ENCODE measurements at regions not wholly inside any gene's neighbourhood (a gene's known extent, or its start where the extent isn't known, plus 50 kb on each side); places are given as distances from the start of the nearest gene placed in this dataset.

DNA sequence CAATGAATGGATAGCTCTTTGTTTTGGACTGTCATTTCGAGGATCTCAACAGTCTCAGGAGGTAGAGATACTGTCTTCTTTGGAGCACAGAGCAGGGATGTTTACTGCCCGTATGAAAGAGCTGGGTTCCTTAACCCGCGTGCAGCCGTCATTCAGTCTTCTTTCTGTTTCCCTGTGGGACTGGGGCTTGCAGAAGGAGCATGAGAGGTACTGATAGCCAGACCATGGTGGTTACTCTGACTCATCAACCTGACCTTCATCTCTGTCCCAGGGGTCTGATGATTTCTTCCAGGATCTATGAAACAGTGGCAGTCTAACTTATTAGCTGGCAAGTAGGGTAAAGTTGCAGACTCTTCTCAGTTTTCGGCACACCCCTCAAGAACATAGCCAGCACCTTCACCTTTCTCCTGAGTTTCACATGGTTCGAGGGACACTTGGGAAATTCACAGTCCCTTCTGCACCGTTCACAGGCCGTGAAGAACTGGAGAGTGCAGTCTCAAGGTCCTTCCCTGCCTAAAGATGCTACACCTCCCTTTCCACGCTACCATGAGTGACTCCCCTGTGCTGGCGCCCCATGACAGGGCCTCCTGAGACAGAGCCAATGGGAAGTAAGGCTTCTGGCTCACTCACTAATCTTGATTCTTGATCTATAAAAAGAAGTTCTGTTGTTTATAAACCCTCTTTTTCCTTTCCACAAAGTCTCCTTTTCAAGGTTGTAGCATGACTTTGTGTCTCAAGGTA is 226.2 kb downstream of the MC4R start:
- DNase-seq (ENCODE audit: extremely low read depth in 1 of 2, low read depth in 1 of 2): no peak

- DNase-seq (ENCODE audit: extremely low read depth in 1 of 2, low read depth in 1 of 2): no peak
Observed at GRCh38 chr18:60145776-60146175, 226.8 kb downstream of the MC4R start.

DNA sequence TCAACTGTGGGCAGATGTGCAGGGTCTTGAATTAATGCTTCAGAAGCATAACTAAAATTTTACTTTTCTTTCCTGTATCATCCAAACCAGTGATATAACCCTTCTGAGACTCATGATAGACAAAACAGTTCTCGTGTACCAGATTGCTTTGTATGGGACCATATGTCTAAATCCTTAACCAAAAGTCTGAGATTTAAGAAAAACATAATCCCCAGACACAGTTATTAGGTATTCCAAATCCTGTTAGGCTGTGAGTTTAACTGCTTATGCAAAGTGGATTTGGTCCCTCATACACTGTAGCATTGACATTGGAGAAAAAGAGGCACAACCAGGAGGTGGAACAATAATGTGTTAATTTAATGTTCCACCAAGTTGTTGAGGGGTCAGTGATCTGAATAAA is 235.0 kb downstream of the PMAIP1 start:
- DNase-seq (ENCODE audit: extremely low read depth in 1 of 2, low read depth in 1 of 2): no peak

- no peak for DNase-seq (ENCODE audit: extremely low read depth in 1 of 2, low read depth in 1 of 2)
Observed at GRCh38 chr18:60130284-60130683, 230.5 kb downstream of the PMAIP1 start.

- no peak for DNase-seq (ENCODE audit: extremely low read depth in 1 of 2, low read depth in 1 of 2)
Observed at GRCh38 chr18:60123031-60123430, 223.2 kb downstream of the PMAIP1 start.

- DNase-seq (ENCODE audit: extremely low read depth in 1 of 2, low read depth in 1 of 2): no peak
Observed at GRCh38 chr18:60122339-60122738, 222.5 kb downstream of the PMAIP1 start.

- no peak for DNase-seq (ENCODE audit: extremely low read depth in 1 of 2, low read depth in 1 of 2)
Observed at GRCh38 chr18:60120231-60120750, 220.5 kb downstream of the PMAIP1 start.

- DNase-seq (ENCODE audit: extremely low read depth in 1 of 2, low read depth in 1 of 2): no peak
Observed at GRCh38 chr18:60117321-60117720, 217.5 kb downstream of the PMAIP1 start.

DNA sequence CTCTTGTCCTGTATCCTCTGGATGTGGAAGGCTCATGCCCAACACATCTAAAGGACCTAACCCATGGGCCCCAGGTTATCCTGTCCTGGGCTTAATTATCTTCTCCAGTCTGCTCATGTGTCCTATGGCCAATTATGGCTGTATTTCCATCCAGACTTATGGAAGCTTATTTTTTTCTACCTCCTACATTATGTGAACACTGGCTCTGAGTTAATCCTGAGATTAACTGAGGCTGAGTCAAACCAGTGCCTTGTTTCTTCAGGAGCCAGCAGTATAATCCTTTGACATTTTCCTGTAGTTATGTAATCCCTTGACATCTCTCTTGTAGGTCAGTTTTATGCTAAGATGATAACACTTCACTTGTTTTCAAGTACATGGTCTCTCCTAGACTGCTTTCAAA is 213.6 kb downstream of the PMAIP1 start:
- no peak for DNase-seq (ENCODE audit: extremely low read depth in 1 of 2, low read depth in 1 of 2)

DNA sequence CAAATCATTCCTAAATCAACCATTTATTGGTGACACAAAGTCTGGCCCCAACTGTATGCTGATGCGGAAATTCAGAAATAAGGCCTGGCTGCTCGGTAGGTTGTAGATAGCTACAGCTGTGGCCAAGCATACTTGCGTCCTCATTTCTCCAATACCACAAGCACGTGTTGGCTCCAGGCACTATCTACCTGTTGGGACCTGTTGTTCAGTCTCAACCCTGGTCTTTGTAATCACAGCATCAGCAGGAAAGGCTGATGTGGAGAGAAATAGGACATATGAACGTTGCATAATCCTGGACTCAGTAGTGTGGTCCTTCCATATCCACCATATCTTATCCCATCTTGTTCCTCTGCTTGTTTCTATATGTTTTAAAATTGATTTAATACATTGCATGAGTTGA is 212.6 kb downstream of the PMAIP1 start:
- DNase-seq (ENCODE audit: extremely low read depth in 1 of 2, low read depth in 1 of 2): no peak

DNA sequence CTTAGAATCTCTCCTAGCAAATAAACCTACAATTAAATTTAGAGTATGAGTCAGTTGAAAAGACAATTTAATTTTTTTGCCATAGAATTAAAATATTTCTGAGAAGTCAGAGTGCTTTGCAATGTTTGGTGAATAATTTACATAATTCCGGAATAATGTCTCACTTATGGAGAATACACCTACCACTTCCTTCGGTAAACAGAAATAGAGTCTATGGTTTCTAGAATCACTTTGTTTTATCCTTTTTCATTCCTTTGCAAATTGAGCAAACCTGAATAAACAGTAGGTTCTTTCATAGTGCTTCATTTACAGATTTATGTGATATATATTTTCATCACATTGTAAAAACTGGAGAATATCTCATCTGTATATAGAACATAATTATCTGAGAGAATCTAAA is 211.7 kb downstream of the PMAIP1 start:
- no peak for DNase-seq (ENCODE audit: extremely low read depth in 1 of 2, low read depth in 1 of 2)

GRCh38 chr18:60110836-60111235 is 211.0 kb downstream of the PMAIP1 start:
- no peak for DNase-seq (ENCODE audit: extremely low read depth in 1 of 2, low read depth in 1 of 2)

DNA sequence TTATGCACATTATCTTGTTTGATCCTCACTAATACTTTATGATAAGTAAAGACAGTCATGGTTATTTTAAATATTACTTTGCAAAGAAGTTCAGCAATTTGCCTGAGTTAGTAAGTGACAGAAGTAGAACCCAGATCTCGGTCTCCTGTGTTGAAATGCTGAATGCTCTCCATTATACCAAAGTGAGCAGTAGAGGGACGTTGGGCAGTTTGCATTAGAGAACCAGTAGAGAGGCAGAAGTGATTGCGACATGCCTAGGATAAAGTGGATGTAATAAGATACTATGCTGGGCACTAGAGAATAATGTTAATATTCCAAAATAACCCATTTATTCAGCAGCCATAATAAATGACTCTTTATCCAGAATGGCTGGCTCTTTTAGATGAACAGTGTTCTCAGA is 201.0 kb downstream of the PMAIP1 start:
- no peak for DNase-seq (ENCODE audit: extremely low read depth in 1 of 2, low read depth in 1 of 2)

DNA sequence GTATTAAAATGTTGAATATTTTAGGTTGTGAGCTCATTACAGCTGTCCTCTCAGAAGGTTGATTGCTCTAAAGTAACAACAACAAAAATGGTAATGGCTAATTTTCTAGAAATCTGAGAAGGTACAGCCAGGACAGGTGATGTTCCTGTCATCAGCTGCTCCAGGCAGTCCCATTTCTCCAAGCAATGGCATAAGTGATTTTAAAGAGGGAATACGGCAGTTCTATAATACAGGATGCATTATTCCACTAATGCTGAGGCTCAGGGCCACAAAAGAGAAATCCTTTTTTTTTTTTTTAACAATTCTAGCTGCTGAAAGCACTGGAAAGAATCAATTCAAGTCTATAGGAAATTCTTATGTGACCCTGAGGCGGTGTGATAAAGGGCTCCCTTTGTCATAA is 199.9 kb downstream of the PMAIP1 start:
- DNase-seq (ENCODE audit: extremely low read depth in 1 of 2, low read depth in 1 of 2): no peak

DNA sequence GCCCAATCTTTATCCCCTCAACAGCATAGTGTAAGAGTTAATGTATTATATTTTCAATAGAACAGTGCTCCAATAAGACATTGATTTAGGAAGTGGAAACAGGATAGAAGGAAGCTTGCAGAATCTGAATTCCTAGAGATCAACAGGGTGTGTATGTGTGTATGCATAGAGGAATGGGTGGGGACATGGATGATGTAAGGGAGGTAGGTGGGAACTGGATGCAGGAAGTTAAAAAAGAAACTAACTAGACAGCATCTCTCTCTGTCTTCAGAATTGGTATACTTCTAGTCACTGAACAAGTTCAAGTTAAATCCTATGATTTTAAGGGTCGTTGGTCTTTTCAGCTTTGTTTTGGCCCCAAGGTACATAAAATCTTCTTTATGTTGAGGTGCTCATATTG is 196.6 kb downstream of the PMAIP1 start:
- DNase-seq (ENCODE audit: extremely low read depth in 1 of 2, low read depth in 1 of 2): no peak

- no peak for DNase-seq (ENCODE audit: extremely low read depth in 1 of 2, low read depth in 1 of 2)
Observed at GRCh38 chr18:60092073-60092472, 192.3 kb downstream of the PMAIP1 start.

- no peak for DNase-seq (ENCODE audit: extremely low read depth in 1 of 2, low read depth in 1 of 2)
Observed at GRCh38 chr18:60090170-60090569, 190.4 kb downstream of the PMAIP1 start.

GRCh38 chr18:60082790-60083189 is 183.0 kb downstream of the PMAIP1 start:
- no peak for DNase-seq (ENCODE audit: extremely low read depth in 1 of 2, low read depth in 1 of 2)

- no peak for DNase-seq (ENCODE audit: extremely low read depth in 1 of 2, low read depth in 1 of 2)
Observed at GRCh38 chr18:60082282-60082681, 182.5 kb downstream of the PMAIP1 start.

DNA sequence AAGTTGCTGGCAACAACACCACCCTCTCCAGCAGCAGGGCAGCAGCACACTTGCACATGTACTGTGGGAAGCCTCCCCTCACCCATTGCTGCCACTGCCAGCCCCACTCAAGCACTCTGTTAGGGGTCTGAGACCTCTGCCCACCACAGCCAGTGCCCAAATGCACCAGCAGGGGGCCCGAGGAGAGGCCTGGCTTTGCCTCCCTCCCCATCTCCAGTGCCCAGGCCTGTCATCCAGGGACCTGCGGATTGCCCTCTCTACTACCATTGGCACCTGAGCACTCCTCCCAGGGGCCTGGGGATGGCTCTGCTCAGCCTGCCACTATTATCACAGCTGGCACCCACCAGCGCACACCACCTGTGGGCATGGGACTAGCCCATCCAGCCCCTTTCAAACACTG is 175.7 kb downstream of the PMAIP1 start:
- DNase-seq (ENCODE audit: extremely low read depth in 1 of 2, low read depth in 1 of 2): no peak

DNA sequence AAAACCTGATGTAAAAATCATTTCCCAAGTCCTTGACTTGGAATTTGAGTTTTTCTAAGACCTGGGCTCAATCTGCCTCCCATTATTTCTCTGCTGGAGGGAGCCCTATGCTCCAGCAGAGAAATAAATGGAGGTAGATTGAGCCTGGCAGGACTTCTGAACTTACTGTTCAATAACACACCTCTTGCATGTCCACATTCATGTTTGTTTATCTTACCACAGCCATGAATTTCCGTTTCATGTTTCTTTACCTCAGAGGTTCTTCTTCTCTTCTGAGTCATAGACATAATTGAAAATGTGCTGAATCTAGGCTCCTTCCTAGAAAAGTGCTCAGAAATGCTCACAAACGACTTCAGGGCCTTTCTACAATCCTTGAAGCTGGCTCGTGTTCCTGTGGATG is 170.8 kb downstream of the PMAIP1 start:
- no peak for DNase-seq (ENCODE audit: extremely low read depth in 1 of 2, low read depth in 1 of 2)

DNA sequence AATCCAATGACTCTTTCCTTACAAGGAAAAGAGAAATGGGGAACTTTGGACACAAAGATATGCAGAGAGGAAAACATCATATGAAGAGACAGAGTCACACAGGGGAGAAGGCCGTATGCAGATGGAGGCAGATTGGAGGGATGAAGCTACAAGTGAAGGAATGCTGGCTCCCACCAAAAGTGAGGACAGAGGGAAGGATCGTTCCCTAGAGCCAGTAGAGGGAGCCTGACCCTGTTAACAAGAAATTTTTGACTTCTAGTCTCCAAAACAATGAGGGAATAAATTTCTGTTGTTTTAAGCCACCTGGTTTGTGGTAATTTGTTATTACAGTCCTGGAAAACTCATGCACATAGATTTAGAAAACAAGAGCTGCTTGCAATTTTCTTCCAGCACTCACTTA is 169.3 kb downstream of the PMAIP1 start:
- DNase-seq (ENCODE audit: extremely low read depth in 1 of 2, low read depth in 1 of 2): no peak

All from activated CD8-positive, alpha-beta memory T cell treated with anti-CD3 and anti-CD28 coated beads for 1 hour (primary cell).